CD4-positive, alpha-beta T cell (primary cell): ENCODE measurements at regions not wholly inside any gene's neighbourhood (a gene's known extent, or its start where the extent isn't known, plus 50 kb on each side); places are given as distances from the start of the nearest gene placed in this dataset.

Experiments
- ATAC-seq: fragments of 200-7000 bp; cut with Tn5 transposase; one replicate; pipeline ENCODE4 v1.10.0; 2022; ENCODE audit warnings: mild to moderate bottlenecking; ENCODE audit not compliant: poor library complexity
- CTCF ChIA-PET: fragments of 350-600 bp; sonication (Branson Sonifier 250); formaldehyde crosslinking; loops from one replicate; lab custom pipeline; 2021; ENCODE audit warnings: antibody characterized with exemption, inconsistent platforms; lab: Charles Lee
- POLR2A ChIA-PET: fragments of 350-600 bp; sonication (Branson Sonifier 250); formaldehyde crosslinking; loops from one replicate; lab custom pipeline; 2021; ENCODE audit warnings: antibody characterized with exemption, inconsistent platforms; lab: Charles Lee
- DNase-seq, 14 experiments: peaks; one replicate each; pipeline ENCODE4 v3.0.0-alpha.2; 2013 to 2020; ENCODE audit warnings: mixed read lengths in 2 of 14
- H3K27ac ChIP-seq, 2 donors: one replicate each; pipeline versions ENCODE4 v1.5.1 to v1.7.0; 2013; ENCODE audit warnings: low read length in 2 of 2, low read depth in 1 of 2, mild to moderate bottlenecking in 1 of 2
- H3K27me3 ChIP-seq, 2 experiments: 1 replicate in 1 of 2; 2 replicates in 1 of 2; pipeline versions ENCODE4 v1.6.1 to v1.7.0; 2013; ENCODE audit warnings: low read length in 2 of 2, control low read depth in 1 of 2, mild to moderate bottlenecking in 1 of 2, moderate library complexity in 1 of 2; ENCODE audit not compliant: insufficient read depth in 2 of 2, control insufficient read depth in 1 of 2
- H3K36me3 ChIP-seq: one replicate; pipeline ENCODE4 v1.6.1; 2013; ENCODE audit warnings: low read length, control low read depth; ENCODE audit not compliant: insufficient read depth
- H3K4me1 ChIP-seq: one replicate; pipeline ENCODE4 v1.6.1; 2013; ENCODE audit warnings: low read length, control low read depth; ENCODE audit not compliant: insufficient read depth
- H3K4me3 ChIP-seq: one replicate; pipeline ENCODE4 v1.5.1; 2013; ENCODE audit warnings: mild to moderate bottlenecking, low read length, moderate library complexity
- H3K9me3 ChIP-seq, 2 experiments: 1 replicate in 1 of 2; 2 replicates in 1 of 2; pipeline versions ENCODE4 v1.6.1 to v1.7.0; 2013; ENCODE audit warnings: low read length in 2 of 2, mild to moderate bottlenecking in 2 of 2, control low read depth in 1 of 2, moderate library complexity in 1 of 2; ENCODE audit not compliant: control insufficient read depth in 1 of 2, insufficient read depth in 1 of 2
- H3K27ac Mint-ChIP-seq: one replicate; pipeline ENCODE4 v1.8.0; 2020; ENCODE audit warnings: mixed read lengths
- H3K27me3 Mint-ChIP-seq: one replicate; pipeline ENCODE4 v1.8.0; 2021; ENCODE audit warnings: mixed read lengths
- H3K36me3 Mint-ChIP-seq: one replicate; pipeline ENCODE4 v1.8.0; 2021; ENCODE audit warnings: low read depth, mixed read lengths
- H3K4me1 Mint-ChIP-seq: one replicate; pipeline ENCODE4 v1.8.0; 2021; ENCODE audit warnings: low read depth, mixed read lengths
- H3K4me3 Mint-ChIP-seq: one replicate; pipeline ENCODE4 v1.8.0; 2020; ENCODE audit warnings: mild to moderate bottlenecking, mixed read lengths
- H3K9me3 Mint-ChIP-seq: one replicate; pipeline ENCODE4 v1.8.0; 2020; ENCODE audit warnings: mixed read lengths
- CTCF ChIP-seq: fragments of 200-600 bp; IDR thresholded peaks from one replicate; pipeline ENCODE4 v1.8.0; 2022; ENCODE audit warnings: antibody characterized with exemption, mild to moderate bottlenecking
- intact Hi-C, 2 experiments: fragments of 100-400 bp; cut with DNase I in 1 of 2; cut with micrococcal nuclease in 1 of 2; formaldehyde crosslinking; loops; one replicate each; pipeline versions ENCODE4 v1.15.1 to v1.9.0; 2023 to 2025; cut with DNase I, micrococcal nuclease

- H3K4me1 Mint-ChIP-seq: no peaks in the 10 kb centered on the region
- no peak overlapping the region for H3K27ac Mint-ChIP-seq
- ATAC-seq: no peak
- peaks cover 21% of the 10 kb centered on the region for H3K27me3 Mint-ChIP-seq
- ChIA-PET CTCF (no interaction called here), POLR2A (no interaction called here)
- H3K27me3 ChIP-seq: peaks cover 6 to 14% of the 10 kb centered on the region in 2 experiments
- H3K4me3 ChIP-seq: no peak overlapping the region
- no peak for TF ChIP-seq CTCF
- H3K9me3 Mint-ChIP-seq: no peaks in the 10 kb centered on the region
- no peak overlapping the region for H3K4me3 Mint-ChIP-seq
- H3K9me3 ChIP-seq: peaks cover 0 to 4% of the 10 kb centered on the region in 2 experiments
- no peak for DNase-seq
- H3K4me1 ChIP-seq: peaks cover 5% of the 10 kb centered on the region
- no peaks in the 10 kb centered on the region for H3K36me3 ChIP-seq
- intact Hi-C loops: loop anchor here in 1 of 2 experiments (5.0 to 10.0 kb wide), 4 partner anchors 651 to 851 kb away; no protein-coding TSS in a partner anchor
- no peaks in the 10 kb centered on the region for H3K36me3 Mint-ChIP-seq
- H3K27ac ChIP-seq: no peak overlapping the region
Observed at GRCh38 chr18:77653792-77654191, 404.1 kb downstream of the GALR1 start.

GRCh38 chr18:77654302-77654701 lies 404.7 kb downstream of the GALR1 start:
- H3K4me1 Mint-ChIP-seq: no peaks in the 10 kb centered on the region
- no peaks in the 10 kb centered on the region for H3K36me3 ChIP-seq
- no peak overlapping the region for H3K27ac ChIP-seq
- intact Hi-C loops: loop anchor here in 1 of 2 experiments (5.0 to 10.0 kb wide), 4 partner anchors 652 to 852 kb away; no protein-coding TSS in a partner anchor
- H3K27me3 ChIP-seq: peaks cover 6 to 14% of the 10 kb centered on the region in 2 experiments
- no peak overlapping the region for H3K27ac Mint-ChIP-seq
- ChIA-PET CTCF (no interaction called here), POLR2A (no interaction called here)
- no peak for ATAC-seq
- no peak for DNase-seq
- TF ChIP-seq CTCF: no peak
- no peaks in the 10 kb centered on the region for H3K9me3 Mint-ChIP-seq
- H3K36me3 Mint-ChIP-seq: no peaks in the 10 kb centered on the region
- no peak overlapping the region for H3K4me3 ChIP-seq
- H3K4me1 ChIP-seq: peaks cover 5% of the 10 kb centered on the region
- H3K9me3 ChIP-seq: peaks cover 0 to 4% of the 10 kb centered on the region in 2 experiments
- no peak overlapping the region for H3K4me3 Mint-ChIP-seq
- peaks cover 21% of the 10 kb centered on the region for H3K27me3 Mint-ChIP-seq

- H3K4me3 Mint-ChIP-seq: no peak overlapping the region
- H3K27me3 Mint-ChIP-seq: peaks cover 16% of the 10 kb centered on the region
- peaks cover 0 to 4% of the 10 kb centered on the region in 2 experiments for H3K9me3 ChIP-seq
- peaks cover 0 to 2% of the 10 kb centered on the region in 2 experiments for H3K27me3 ChIP-seq
- no peak overlapping the region for H3K27ac ChIP-seq
- POLR2A ChIA-PET: no interaction called here
- TF ChIP-seq CTCF: no peak
- no peaks in the 10 kb centered on the region for H3K4me1 Mint-ChIP-seq
- no peaks in the 10 kb centered on the region for H3K4me1 ChIP-seq
- H3K36me3 ChIP-seq: no peaks in the 10 kb centered on the region
- H3K4me3 ChIP-seq: no peak overlapping the region
- CTCF ChIA-PET: no interaction called here
- intact Hi-C loops: loop anchor here in 1 of 2 experiments (10.0 kb wide), 1 partner anchor 733 kb away; no protein-coding TSS in a partner anchor
- H3K36me3 Mint-ChIP-seq: no peaks in the 10 kb centered on the region
- DNase-seq (no peak), ATAC-seq (no peak)
- no peak overlapping the region for H3K27ac Mint-ChIP-seq
- H3K9me3 Mint-ChIP-seq: no peaks in the 10 kb centered on the region
Observed at GRCh38 chr18:77657651-77658298, 408.1 kb downstream of the GALR1 start.
